Brain microvascular endothelial cell (primary cell): ENCODE measurements at regions not wholly inside any gene's neighbourhood (a gene's known extent, or its start where the extent isn't known, plus 50 kb on each side); places are given as distances from the start of the nearest gene placed in this dataset.

Experiments used
- DNase-seq: peaks from one replicate; pipeline ENCODE4 v3.0.0-alpha.2; 2020
- H3K27ac ChIP-seq: fragments of 250-450 bp; sonication (Bioruptor Pico); 2 replicates; pipeline ENCODE4 v1.5.1; 2020; ENCODE audit warnings: mild to moderate bottlenecking, moderate library complexity
- H3K27me3 ChIP-seq: fragments of 250-450 bp; sonication (Bioruptor Pico); replicated peaks from 2 replicates; pipeline ENCODE4 v1.5.1; 2020; ENCODE audit warnings: mild to moderate bottlenecking
- H3K36me3 ChIP-seq: fragments of 250-450 bp; sonication (Bioruptor Pico); replicated peaks from 2 replicates; pipeline ENCODE4 v1.5.1; 2020; ENCODE audit warnings: mild to moderate bottlenecking
- H3K4me3 ChIP-seq: 2 replicates; pipeline ENCODE4 v1.5.1; 2011; ENCODE audit warnings: low read depth, mild to moderate bottlenecking, control low read depth, low read length, moderate library complexity
- in situ Hi-C: cut with HindIII; loops from 2 replicates; pipeline ENCODE4 v1.10.0; 2017; ENCODE audit warnings: low sequenced_read_pairs, low pct_ligation_motif_present
- TF ChIP-seq, protein P1 (sequence below): IDR thresholded peaks from 2 replicates; pipeline ENCODE4 v1.5.1; 2011; ENCODE audit warnings: low read depth, mild to moderate bottlenecking, moderate library complexity, low read length, control low read depth, inconsistent platforms; ENCODE audit errors: missing control alignments

DNA sequence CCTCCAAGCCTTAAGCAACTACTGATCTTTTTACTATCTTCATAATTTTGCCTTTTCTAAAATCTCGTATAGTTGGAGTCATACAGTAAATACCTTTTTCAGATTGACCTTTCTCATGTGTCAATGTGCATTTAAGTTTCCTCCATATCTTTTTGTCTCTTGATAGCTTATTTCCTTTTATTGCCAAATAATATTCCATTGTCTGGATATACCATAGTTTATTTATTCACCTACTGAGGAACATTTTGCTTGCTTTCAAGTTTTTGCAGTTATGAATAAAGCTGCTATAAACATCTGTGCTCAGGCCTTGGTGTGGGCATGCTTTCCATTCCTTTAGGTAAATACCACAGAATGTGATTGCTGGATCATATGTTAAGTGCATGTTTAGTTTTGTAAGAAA is 161.2 kb upstream of the GNAI1 start:
- Histone ChIP-seq H3K36me3 (no peaks in the 10 kb centered on the region), H3K27me3 (no peaks in the 10 kb centered on the region), H3K4me3 (no peak overlapping the region), H3K27ac (no peak overlapping the region)
- in situ Hi-C loops = no loop called here
- no peak for DNase-seq
- TF ChIP-seq, protein P1, sequence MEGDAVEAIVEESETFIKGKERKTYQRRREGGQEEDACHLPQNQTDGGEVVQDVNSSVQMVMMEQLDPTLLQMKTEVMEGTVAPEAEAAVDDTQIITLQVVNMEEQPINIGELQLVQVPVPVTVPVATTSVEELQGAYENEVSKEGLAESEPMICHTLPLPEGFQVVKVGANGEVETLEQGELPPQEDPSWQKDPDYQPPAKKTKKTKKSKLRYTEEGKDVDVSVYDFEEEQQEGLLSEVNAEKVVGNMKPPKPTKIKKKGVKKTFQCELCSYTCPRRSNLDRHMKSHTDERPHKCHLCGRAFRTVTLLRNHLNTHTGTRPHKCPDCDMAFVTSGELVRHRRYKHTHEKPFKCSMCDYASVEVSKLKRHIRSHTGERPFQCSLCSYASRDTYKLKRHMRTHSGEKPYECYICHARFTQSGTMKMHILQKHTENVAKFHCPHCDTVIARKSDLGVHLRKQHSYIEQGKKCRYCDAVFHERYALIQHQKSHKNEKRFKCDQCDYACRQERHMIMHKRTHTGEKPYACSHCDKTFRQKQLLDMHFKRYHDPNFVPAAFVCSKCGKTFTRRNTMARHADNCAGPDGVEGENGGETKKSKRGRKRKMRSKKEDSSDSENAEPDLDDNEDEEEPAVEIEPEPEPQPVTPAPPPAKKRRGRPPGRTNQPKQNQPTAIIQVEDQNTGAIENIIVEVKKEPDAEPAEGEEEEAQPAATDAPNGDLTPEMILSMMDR = no peak

DNA sequence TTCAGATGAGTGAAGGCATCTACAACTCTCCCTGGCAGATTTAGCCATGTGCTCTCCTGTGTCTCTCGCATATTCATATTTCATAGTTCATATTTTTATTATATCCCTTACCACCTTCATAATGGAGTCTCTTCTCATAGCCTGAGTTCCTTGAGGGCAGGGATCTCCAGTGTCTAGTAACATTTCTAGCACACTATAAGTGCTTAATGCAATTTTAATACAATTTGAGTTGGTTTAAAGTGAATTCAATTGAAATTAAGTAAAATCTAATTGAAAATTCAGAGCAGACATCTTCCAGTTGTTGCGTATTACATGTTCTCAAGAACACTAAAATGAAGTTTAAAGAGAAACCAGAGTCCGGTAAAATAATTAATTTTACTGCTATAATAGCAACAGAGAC is 163.6 kb upstream of the GNAI1 start:
- TF ChIP-seq, protein P1 = no peak
- no peak for DNase-seq
- Histone ChIP-seq H3K27ac (no peak overlapping the region), H3K27me3 (no peaks in the 10 kb centered on the region), H3K36me3 (no peaks in the 10 kb centered on the region), H3K4me3 (no peak overlapping the region)
- in situ Hi-C loops = no loop called here

DNA sequence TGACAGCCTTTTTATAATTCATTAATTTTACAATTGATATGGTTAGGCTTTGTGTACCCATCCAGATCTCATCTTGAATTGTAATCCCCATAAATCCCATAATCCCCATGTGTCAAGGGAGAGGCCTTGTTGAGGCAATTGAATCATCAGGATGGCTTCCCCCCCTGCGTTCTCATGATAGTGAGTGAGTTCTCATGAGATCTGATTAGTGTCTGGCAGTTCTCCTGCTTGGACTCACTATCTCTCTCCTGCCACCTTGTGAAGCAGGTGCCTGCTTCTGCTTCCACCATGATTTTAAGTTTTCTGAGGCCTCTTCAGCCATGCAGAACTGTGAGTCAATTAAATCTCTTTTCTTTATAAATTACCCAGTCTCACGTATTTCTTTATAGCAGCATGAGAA is 165.7 kb upstream of the GNAI1 start:
- Histone ChIP-seq H3K36me3 (no peaks in the 10 kb centered on the region), H3K4me3 (no peak overlapping the region), H3K27ac (no peak overlapping the region), H3K27me3 (no peaks in the 10 kb centered on the region)
- DNase-seq = no peak
- TF ChIP-seq, protein P1 = no peak
- in situ Hi-C loops = no loop called here

DNA sequence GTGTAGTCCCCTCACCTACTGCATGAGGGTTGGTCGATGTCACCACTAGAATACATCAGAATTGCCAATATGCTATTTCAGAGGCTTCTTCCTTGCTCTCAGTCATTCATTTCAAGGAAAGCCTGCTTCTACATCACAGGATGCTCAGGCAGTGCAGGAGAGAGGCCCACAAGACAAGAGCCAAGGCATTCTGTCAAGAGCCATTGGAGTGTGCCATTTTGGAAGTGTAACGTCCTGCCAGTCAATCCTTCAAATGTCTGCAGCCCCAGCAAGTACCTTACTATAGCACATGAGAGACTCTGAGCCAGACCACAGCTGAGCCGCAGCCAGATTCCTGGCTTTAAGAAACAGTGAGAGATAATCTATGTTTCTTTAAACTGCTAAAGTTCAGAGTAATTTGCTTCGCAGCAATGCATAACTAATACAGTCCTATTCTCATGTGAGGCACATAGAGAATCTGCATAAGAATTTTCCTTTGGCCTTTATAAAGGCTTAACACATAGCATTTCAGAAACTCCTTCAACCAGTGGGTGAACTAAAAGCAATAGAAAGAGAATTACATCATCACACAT is 166.5 kb upstream of the GNAI1 start:
- Histone ChIP-seq H3K27ac (no peak overlapping the region), H3K36me3 (no peaks in the 10 kb centered on the region), H3K4me3 (no peak overlapping the region), H3K27me3 (no peaks in the 10 kb centered on the region)
- in situ Hi-C loops = no loop called here
- TF ChIP-seq, protein P1 = no peak
- no peak for DNase-seq

DNA sequence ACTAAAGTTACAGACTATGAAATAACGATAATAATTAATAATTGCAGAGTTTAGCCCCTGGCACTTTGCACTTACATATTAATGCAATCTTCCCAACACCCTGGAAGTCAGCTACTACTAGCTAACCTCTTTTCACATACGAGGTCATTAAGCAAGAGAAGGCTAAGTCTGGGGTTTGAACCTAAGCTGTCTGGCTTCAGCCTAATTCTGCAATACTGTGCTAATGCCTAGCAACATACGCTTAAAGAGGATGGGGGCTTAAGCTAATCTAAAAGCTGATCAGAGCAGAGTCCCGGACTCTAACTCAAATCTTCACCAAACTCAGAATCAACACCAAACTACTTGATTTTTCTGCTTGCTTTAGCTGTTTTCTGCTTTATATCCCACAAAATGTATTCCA is 168.7 kb upstream of the GNAI1 start:
- Histone ChIP-seq H3K36me3 (no peaks in the 10 kb centered on the region), H3K4me3 (no peak overlapping the region)
- in situ Hi-C loops = no loop called here

More for the DNA sequence above, 168.7 kb upstream of the GNAI1 start:
- H3K27me3 ChIP-seq = no peaks in the 10 kb centered on the region
- no peak overlapping the region for H3K27ac ChIP-seq
- TF ChIP-seq, protein P1 = no peak
- DNase-seq = no peak
